GM12875 (cell line): ENCODE measurements at regions not wholly inside any gene's neighbourhood (a gene's known extent, or its start where the extent isn't known, plus 50 kb on each side); places are given as distances from the start of the nearest gene placed in this dataset.

ENCODE experiments used
- H3K4me3 ChIP-seq: one replicate; pipeline ENCODE4 v1.5.1; 2011; ENCODE audit warnings: low read depth, low read length, control low read depth
- TF ChIP-seq, protein P1 (sequence below): IDR thresholded peaks from 2 replicates; pipeline ENCODE4 v1.5.1; 2011; ENCODE audit warnings: low read depth, mild to moderate bottlenecking, control low read depth, inconsistent platforms, low read length, moderate library complexity, borderline replicate concordance; ENCODE audit not compliant: insufficient read depth

DNA sequence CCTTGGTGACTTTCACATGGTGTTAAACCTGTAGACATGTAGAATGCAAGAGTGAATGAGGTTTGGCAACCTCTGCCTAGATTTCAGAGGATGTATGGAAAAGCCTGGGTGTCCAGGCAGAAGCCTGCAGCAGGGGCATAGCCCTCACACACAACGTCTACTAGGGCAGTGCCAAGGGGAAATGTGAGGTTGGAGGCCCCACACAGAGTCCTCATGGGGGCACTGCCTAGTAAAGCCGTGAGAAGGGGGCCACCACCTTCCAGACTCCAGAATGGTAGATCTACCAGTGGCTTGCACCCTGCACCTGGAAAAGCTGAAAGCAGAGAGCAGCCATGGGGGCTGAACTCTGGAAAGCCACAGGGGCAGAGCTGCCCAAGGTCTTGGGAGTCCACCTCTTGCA is 241.2 kb downstream of the KLF13 start:
- TF ChIP-seq, protein P1, sequence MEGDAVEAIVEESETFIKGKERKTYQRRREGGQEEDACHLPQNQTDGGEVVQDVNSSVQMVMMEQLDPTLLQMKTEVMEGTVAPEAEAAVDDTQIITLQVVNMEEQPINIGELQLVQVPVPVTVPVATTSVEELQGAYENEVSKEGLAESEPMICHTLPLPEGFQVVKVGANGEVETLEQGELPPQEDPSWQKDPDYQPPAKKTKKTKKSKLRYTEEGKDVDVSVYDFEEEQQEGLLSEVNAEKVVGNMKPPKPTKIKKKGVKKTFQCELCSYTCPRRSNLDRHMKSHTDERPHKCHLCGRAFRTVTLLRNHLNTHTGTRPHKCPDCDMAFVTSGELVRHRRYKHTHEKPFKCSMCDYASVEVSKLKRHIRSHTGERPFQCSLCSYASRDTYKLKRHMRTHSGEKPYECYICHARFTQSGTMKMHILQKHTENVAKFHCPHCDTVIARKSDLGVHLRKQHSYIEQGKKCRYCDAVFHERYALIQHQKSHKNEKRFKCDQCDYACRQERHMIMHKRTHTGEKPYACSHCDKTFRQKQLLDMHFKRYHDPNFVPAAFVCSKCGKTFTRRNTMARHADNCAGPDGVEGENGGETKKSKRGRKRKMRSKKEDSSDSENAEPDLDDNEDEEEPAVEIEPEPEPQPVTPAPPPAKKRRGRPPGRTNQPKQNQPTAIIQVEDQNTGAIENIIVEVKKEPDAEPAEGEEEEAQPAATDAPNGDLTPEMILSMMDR, result no peak
- no peak overlapping the region for H3K4me3 ChIP-seq

DNA sequence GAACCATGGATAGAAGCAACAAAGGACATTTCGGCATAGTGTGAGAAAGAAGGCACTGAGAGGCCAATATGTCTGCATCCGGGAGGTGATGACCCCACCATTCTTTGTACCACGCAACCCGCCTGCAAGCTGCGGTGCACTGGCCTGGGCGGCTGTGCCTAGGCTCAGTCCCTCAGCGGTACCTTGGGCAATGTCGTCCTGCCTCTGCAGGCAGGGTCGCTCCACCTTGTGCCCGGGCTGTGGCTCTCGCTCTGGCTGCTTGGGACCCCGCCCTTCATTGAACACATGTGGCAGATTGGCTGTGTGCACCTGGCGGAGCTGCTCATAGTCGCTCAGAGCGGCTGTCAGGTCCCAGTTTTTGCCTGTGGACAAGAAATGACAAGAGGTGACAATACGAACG is 243.2 kb downstream of the KLF13 start:
- TF ChIP-seq, protein P1, result no peak
- H3K4me3 ChIP-seq, result no peak overlapping the region

DNA sequence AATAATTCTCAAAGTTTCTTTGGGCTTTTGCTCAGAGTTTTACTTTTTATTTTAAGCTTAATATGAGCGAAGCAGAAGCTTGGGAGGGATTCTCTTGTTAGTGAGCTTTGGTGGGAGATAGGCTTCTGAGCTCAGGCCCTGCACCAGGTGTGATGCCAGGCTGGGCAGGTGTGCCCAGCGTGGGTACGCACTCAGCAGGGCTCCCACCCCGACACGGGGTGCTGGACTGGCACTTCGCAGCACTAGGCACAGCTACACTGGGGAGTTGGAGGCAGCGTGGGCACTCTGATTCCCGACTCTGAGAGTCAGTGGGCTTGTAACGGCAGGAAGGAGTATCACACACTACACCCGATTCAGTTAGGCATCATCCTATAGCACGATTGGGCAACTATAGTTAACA is 244.0 kb downstream of the KLF13 start:
- TF ChIP-seq, protein P1, result no peak
- no peak overlapping the region for H3K4me3 ChIP-seq

DNA sequence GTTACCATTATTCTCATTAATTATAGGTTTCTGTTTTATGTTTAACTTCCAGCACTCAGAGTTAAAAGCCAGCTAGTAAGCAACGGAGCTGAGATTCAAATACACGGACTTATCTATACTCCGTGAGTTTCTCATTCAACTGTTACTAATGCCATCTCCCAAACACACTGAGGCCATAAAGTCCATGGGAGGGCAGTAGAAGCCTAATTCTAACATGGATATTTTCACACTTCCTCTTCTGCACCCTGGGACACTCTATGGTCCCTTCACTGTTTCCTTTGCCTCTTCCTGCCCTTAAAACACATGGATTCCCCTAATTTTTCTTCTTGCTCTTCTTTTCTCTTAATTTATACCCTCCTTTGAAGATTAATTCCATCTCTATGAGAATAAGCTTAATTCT is 245.0 kb downstream of the KLF13 start:
- TF ChIP-seq, protein P1, result no peak
- no peak overlapping the region for H3K4me3 ChIP-seq

DNA sequence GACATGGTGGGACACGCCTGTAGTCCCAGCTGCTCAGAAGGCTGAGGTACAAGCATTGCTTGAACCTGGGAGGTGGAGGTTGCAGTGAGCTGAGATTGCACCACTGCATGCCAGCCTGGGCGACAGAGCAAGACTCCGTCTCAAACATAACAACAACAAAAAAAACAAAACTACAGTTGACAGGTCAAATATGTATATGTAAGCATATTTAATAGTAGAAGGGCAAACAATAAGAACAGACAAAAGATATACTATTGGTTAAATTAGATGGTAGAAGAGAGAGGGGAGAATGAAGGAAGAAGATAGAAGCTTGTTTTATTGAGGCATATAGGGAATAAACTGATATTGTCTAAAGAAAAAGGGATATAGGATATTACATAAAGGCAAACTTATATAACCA is 247.1 kb downstream of the KLF13 start:
- no peak overlapping the region for H3K4me3 ChIP-seq
- TF ChIP-seq, protein P1, result no peak

DNA sequence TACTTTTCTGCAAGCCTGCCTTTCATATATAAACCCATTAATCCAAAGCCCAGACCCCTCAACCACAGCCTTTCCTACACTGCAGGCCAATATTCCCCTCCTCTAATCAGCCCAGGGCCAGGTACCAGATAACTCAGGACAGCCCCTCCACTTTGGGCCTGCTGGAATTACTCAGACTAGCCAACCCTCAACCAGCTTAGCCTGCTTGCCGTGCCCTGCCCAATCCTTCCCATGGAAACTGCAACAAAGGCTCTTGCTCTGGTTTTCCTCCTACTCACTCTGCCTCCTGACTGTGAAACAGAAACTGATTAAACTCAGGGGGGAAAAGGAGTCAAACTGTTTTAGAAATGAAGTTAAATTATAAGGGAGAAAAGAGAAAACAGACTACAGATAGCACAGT is 248.1 kb downstream of the KLF13 start:
- H3K4me3 ChIP-seq, result no peak overlapping the region
- TF ChIP-seq, protein P1, result no peak

DNA sequence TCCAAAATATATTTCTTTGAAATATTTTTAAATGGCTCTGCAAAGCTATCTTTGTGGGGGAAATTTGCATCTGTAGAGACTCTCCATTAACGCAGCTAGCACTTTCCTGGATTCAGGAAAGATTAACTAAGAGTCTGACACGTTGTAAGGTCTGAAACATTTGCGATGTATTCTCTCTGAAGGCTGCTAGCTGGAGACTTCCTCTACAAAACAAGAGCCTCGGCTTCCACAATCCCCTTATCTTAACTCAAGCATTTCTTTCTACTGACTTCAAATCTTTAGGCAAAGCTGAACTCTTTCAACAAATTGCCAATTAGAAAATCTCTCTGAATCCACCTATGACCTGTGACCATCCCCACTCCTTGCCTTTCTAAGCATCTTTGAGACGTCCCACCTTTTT is 250.5 kb downstream of the KLF13 start:
- TF ChIP-seq, protein P1, result no peak
- H3K4me3 ChIP-seq, result no peak overlapping the region
